PC-9 (cell line): ENCODE measurements at regions not wholly inside any gene's neighbourhood (a gene's known extent, or its start where the extent isn't known, plus 50 kb on each side); places are given as distances from the start of the nearest gene placed in this dataset.

Source experiments
- BruUV-seq: library from RNA; stranded (reverse); fragments of 400-500 nt; replicated peaks from 2 replicates; lab custom pipeline; 2021; lab: Mats Ljungman, UMichigan
- CTCF ChIA-PET: fragments of 300-600 bp; sonication (Branson Sonifier 250); formaldehyde crosslinking; loops from one replicate; lab custom pipeline; 2022; ENCODE audit warnings: antibody characterized with exemption; lab: Charles Lee
- POLR2A ChIA-PET: fragments of 300-600 bp; sonication (Branson Sonifier 250); formaldehyde crosslinking; loops from one replicate; lab custom pipeline; 2022; ENCODE audit warnings: antibody characterized with exemption; ENCODE audit not compliant: unreplicated experiment; lab: Charles Lee
- DNase-seq, 2 experiments: peaks; one replicate each; pipeline versions ENCODE4 v3.0.0 to v3.0.0-alpha.2; 2015 to 2022; ENCODE audit warnings: mixed read lengths in 1 of 2
- H2AFZ ChIP-seq: fragments of 200-600 bp; sonication (generic); 2 replicates; pipeline ENCODE4 v1.8.1; 2017; ENCODE audit warnings: antibody characterized with exemption
- H3F3A ChIP-seq: fragments of 200-600 bp; sonication (generic); 2 replicates; pipeline ENCODE4 v1.8.1; 2017; ENCODE audit warnings: antibody characterized with exemption, mild to moderate bottlenecking, low read depth; ENCODE audit not compliant: insufficient read depth
- H3K27ac ChIP-seq: fragments of 200-600 bp; sonication (generic); 2 replicates; pipeline ENCODE4 v1.6.1; 2016; ENCODE audit warnings: mixed run types
- H3K27me3 ChIP-seq: fragments of 200-600 bp; sonication (generic); 2 replicates; pipeline ENCODE4 v1.6.1; 2016; ENCODE audit warnings: low read depth, mixed run types; ENCODE audit not compliant: insufficient read depth
- H3K36me3 ChIP-seq: fragments of 200-600 bp; sonication (generic); 2 replicates; pipeline ENCODE4 v1.6.1; 2016; ENCODE audit warnings: low read depth, mixed run types
- H3K4me1 ChIP-seq: fragments of 200-600 bp; sonication (generic); replicated peaks from 2 replicates; pipeline ENCODE4 v1.6.1; 2016; ENCODE audit warnings: mixed run types; ENCODE audit not compliant: insufficient read depth
- H3K4me2 ChIP-seq: fragments of 200-600 bp; sonication (generic); 2 replicates; pipeline ENCODE4 v1.6.1; 2017; ENCODE audit warnings: mixed run types
- H3K4me3 ChIP-seq: fragments of 200-600 bp; sonication (generic); 2 replicates; pipeline ENCODE4 v1.6.1; 2016; ENCODE audit warnings: mixed run types
- H3K79me2 ChIP-seq: fragments of 200-600 bp; sonication (generic); 2 replicates; pipeline ENCODE4 v1.6.1; 2017; ENCODE audit warnings: low read depth, mixed run types
- H3K9me2 ChIP-seq: fragments of 200-600 bp; sonication (generic); 2 replicates; pipeline ENCODE4 v1.8.1; 2017; ENCODE audit warnings: mild to moderate bottlenecking; ENCODE audit not compliant: insufficient read depth
- H3K9me3 ChIP-seq: fragments of 200-600 bp; sonication (generic); 2 replicates; pipeline ENCODE4 v1.8.1; 2016; ENCODE audit warnings: low read depth; ENCODE audit not compliant: insufficient read depth
- H4K20me1 ChIP-seq: fragments of 200-600 bp; sonication (generic); 2 replicates; pipeline ENCODE4 v1.8.1; 2017; ENCODE audit not compliant: insufficient read depth
- EZH2 ChIP-seq: fragments of 200-600 bp; sonication (generic); IDR thresholded peaks from 2 replicates; pipeline ENCODE4 v1.8.0; 2017; ENCODE audit warnings: antibody characterized with exemption, low read depth
- intact Hi-C: fragments of 100-400 bp; cut with micrococcal nuclease; formaldehyde crosslinking; loops from one replicate; pipeline ENCODE4 v1.10.0; 2022; ENCODE audit not compliant: unreplicated experiment
- TF ChIP-seq, protein P1 (sequence below): fragments of 200-600 bp; sonication (generic); conservative IDR thresholded peaks from 2 replicates; pipeline ENCODE4 v1.6.1; 2017; ENCODE audit warnings: mixed run types, antibody characterized with exemption, mild to moderate bottlenecking, moderate library complexity

DNA sequence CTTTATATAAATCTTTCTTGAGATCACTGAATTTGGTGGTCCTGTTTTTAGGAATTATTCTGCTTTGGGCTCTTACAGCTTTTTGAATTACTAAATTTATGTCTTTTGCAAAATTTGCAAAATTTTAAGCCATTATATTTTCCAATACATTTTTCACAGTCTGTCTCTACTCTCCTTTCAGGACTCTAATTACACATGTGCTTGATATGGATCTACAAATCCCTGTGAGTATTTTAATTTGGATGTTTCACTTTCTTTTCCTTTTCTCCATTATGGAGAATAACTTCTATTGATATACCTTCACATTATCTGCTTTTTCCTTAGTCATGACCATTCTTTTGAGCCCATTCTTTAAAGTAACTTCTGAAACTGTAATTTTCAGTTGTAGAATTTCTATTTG, 315.4 kb downstream of the DCAF12L2 start:
- Histone ChIP-seq H3K27me3 (no peaks in the 10 kb centered on the region), H3K9me3 (no peaks in the 10 kb centered on the region), H3K4me3 (no peak overlapping the region), H3K36me3 (no peaks in the 10 kb centered on the region), H3K79me2 (no peaks in the 10 kb centered on the region), H3K9me2 (no peaks in the 10 kb centered on the region; the same call in 1 of the 2 replicates), H3K4me1 (no peaks in the 10 kb centered on the region), H2AFZ (no peak overlapping the region), H3K4me2 (no peak overlapping the region), H3K27ac (no peak overlapping the region), H4K20me1 (no peaks in the 10 kb centered on the region), H3F3A (no peaks in the 10 kb centered on the region)
- intact Hi-C loops: no loop called here
- TF ChIP-seq, protein P1, sequence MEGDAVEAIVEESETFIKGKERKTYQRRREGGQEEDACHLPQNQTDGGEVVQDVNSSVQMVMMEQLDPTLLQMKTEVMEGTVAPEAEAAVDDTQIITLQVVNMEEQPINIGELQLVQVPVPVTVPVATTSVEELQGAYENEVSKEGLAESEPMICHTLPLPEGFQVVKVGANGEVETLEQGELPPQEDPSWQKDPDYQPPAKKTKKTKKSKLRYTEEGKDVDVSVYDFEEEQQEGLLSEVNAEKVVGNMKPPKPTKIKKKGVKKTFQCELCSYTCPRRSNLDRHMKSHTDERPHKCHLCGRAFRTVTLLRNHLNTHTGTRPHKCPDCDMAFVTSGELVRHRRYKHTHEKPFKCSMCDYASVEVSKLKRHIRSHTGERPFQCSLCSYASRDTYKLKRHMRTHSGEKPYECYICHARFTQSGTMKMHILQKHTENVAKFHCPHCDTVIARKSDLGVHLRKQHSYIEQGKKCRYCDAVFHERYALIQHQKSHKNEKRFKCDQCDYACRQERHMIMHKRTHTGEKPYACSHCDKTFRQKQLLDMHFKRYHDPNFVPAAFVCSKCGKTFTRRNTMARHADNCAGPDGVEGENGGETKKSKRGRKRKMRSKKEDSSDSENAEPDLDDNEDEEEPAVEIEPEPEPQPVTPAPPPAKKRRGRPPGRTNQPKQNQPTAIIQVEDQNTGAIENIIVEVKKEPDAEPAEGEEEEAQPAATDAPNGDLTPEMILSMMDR: no peak
- no peak for TF ChIP-seq EZH2
- CTCF ChIA-PET: no interaction called here
- DNase-seq: no peak
- BruUV-seq: no TSS peak
- POLR2A ChIA-PET: no interaction called here

- no peaks in the 10 kb centered on the region for H3K4me1 ChIP-seq
- ChIA-PET POLR2A (no interaction called here), CTCF (no interaction called here)
- H3K27ac ChIP-seq: no peak overlapping the region
- H3K27me3 ChIP-seq: no peaks in the 10 kb centered on the region
- H3K79me2 ChIP-seq: no peaks in the 10 kb centered on the region
- DNase-seq: no peak
- no peak overlapping the region for H3K4me3 ChIP-seq
- H3K9me3 ChIP-seq: no peaks in the 10 kb centered on the region
- intact Hi-C loops: no loop called here
- BruUV-seq: no TSS peak
- H2AFZ ChIP-seq: no peak overlapping the region
- H3K36me3 ChIP-seq: no peaks in the 10 kb centered on the region
- no peaks in the 10 kb centered on the region; the same call in 1 of the 2 replicates for H3F3A ChIP-seq
- TF ChIP-seq EZH2: no peak
- TF ChIP-seq, protein P1: no peak
- H3K4me2 ChIP-seq: no peak overlapping the region
- H3K9me2 ChIP-seq: no peaks in the 10 kb centered on the region
- H4K20me1 ChIP-seq: no peaks in the 10 kb centered on the region
Observed at GRCh38 chrX:125883169-125883568, 282.9 kb downstream of the DCAF12L2 start.

- no peak overlapping the region for H2AFZ ChIP-seq
- H3K27me3 ChIP-seq: no peaks in the 10 kb centered on the region
- no peaks in the 10 kb centered on the region for H3K9me2 ChIP-seq
- ChIA-PET CTCF (no interaction called here), POLR2A (no interaction called here)
- H3F3A ChIP-seq: no peaks in the 10 kb centered on the region
- no peaks in the 10 kb centered on the region for H3K79me2 ChIP-seq
- H4K20me1 ChIP-seq: no peaks in the 10 kb centered on the region
- no peaks in the 10 kb centered on the region for H3K9me3 ChIP-seq
- BruUV-seq: no TSS peak
- H3K4me3 ChIP-seq: no peak overlapping the region
- no peak for TF ChIP-seq EZH2
- TF ChIP-seq, protein P1: no peak
- H3K27ac ChIP-seq: no peak overlapping the region
- intact Hi-C loops: no loop called here
- no peak for DNase-seq
- no peak overlapping the region for H3K4me2 ChIP-seq
- H3K36me3 ChIP-seq: no peaks in the 10 kb centered on the region
- H3K4me1 ChIP-seq: no peaks in the 10 kb centered on the region
Observed at GRCh38 chrX:125894947-125895346, 271.1 kb downstream of the DCAF12L2 start.
